ENCODE measurements at regions not wholly inside any gene's neighbourhood (a gene's known extent, or its start where the extent isn't known, plus 50 kb on each side); places are given as distances from the start of the nearest gene placed in this dataset.

DNA sequence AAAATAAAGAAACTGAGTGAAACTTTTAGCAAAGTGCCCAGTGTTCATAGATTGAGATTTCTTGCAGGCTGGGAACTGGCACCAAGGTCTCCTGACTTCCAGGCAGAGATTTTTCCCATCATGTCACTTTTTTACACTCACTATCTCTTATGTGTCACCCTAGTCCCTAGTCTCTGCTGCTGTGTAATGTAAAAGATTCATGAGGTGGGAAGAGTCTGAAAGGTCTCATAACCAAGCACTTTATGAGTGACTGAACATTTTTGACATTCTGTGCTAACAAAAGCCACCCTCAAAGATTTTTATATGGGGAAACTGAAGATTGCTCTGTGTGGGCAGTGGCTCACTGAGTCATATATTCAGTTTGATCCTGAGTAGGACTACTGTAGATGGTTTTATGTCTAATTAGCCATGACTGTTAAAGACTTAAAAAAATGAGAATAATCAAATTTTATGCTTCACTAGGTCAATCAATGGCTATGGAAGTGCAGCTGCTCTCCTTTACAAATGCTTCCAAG, 900.3 kb upstream of the SORCS1 start (continued):
- TF ChIP-seq, protein P1, sequence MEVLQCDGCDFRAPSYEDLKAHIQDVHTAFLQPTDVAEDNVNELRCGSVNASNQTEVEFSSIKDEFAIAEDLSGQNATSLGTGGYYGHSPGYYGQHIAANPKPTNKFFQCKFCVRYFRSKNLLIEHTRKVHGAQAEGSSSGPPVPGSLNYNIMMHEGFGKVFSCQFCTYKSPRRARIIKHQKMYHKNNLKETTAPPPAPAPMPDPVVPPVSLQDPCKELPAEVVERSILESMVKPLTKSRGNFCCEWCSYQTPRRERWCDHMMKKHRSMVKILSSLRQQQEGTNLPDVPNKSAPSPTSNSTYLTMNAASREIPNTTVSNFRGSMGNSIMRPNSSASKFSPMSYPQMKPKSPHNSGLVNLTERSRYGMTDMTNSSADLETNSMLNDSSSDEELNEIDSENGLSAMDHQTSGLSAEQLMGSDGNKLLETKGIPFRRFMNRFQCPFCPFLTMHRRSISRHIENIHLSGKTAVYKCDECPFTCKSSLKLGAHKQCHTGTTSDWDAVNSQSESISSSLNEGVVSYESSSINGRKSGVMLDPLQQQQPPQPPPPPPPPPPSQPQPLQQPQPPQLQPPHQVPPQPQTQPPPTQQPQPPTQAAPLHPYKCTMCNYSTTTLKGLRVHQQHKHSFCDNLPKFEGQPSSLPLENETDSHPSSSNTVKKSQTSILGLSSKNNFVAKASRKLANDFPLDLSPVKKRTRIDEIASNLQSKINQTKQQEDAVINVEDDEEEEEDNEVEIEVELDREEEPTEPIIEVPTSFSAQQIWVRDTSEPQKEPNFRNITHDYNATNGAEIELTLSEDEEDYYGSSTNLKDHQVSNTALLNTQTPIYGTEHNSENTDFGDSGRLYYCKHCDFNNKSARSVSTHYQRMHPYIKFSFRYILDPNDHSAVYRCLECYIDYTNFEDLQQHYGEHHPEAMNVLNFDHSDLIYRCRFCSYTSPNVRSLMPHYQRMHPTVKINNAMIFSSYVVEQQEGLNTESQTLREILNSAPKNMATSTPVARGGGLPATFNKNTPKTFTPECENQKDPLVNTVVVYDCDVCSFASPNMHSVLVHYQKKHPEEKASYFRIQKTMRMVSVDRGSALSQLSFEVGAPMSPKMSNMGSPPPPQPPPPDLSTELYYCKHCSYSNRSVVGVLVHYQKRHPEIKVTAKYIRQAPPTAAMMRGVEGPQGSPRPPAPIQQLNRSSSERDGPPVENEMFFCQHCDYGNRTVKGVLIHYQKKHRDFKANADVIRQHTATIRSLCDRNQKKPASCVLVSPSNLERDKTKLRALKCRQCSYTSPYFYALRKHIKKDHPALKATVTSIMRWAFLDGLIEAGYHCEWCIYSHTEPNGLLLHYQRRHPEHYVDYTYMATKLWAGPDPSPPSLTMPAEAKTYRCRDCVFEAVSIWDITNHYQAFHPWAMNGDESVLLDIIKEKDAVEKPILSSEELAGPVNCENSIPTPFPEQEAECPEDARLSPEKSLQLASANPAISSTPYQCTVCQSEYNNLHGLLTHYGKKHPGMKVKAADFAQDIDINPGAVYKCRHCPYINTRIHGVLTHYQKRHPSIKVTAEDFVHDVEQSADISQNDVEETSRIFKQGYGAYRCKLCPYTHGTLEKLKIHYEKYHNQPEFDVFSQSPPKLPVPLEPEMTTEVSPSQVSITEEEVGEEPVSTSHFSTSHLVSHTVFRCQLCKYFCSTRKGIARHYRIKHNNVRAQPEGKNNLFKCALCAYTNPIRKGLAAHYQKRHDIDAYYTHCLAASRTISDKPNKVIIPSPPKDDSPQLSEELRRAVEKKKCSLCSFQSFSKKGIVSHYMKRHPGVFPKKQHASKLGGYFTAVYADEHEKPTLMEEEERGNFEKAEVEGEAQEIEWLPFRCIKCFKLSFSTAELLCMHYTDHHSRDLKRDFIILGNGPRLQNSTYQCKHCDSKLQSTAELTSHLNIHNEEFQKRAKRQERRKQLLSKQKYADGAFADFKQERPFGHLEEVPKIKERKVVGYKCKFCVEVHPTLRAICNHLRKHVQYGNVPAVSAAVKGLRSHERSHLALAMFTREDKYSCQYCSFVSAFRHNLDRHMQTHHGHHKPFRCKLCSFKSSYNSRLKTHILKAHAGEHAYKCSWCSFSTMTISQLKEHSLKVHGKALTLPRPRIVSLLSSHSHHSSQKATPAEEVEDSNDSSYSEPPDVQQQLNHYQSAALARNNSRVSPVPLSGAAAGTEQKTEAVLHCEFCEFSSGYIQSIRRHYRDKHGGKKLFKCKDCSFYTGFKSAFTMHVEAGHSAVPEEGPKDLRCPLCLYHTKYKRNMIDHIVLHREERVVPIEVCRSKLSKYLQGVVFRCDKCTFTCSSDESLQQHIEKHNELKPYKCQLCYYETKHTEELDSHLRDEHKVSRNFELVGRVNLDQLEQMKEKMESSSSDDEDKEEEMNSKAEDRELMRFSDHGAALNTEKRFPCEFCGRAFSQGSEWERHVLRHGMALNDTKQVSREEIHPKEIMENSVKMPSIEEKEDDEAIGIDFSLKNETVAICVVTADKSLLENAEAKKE (CRISPR knock-in tag; IDR thresholded peaks at IDR 0.05) = no peak
- TF ChIP-seq POLR2AphosphoS5 (IDR thresholded peaks at IDR 0.05; ENCODE audit: low read depth) (no peak), ZNF331 (CRISPR knock-in tag; IDR thresholded peaks at IDR 0.05; ENCODE audit: low read depth) (no peak), EZH2 (IDR thresholded peaks at IDR 0.05; ENCODE audit: low read depth, unreplicated experiment) (no peak), EZH2phosphoT487 (IDR thresholded peaks at IDR 0.05; ENCODE audit: unreplicated experiment) (no peak), ZNF114 (CRISPR knock-in tag; IDR thresholded peaks at IDR 0.05) (no peak)
- TF ChIP-seq, protein P2, sequence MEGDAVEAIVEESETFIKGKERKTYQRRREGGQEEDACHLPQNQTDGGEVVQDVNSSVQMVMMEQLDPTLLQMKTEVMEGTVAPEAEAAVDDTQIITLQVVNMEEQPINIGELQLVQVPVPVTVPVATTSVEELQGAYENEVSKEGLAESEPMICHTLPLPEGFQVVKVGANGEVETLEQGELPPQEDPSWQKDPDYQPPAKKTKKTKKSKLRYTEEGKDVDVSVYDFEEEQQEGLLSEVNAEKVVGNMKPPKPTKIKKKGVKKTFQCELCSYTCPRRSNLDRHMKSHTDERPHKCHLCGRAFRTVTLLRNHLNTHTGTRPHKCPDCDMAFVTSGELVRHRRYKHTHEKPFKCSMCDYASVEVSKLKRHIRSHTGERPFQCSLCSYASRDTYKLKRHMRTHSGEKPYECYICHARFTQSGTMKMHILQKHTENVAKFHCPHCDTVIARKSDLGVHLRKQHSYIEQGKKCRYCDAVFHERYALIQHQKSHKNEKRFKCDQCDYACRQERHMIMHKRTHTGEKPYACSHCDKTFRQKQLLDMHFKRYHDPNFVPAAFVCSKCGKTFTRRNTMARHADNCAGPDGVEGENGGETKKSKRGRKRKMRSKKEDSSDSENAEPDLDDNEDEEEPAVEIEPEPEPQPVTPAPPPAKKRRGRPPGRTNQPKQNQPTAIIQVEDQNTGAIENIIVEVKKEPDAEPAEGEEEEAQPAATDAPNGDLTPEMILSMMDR (conservative IDR thresholded peaks at IDR 0.05; ENCODE audit: low read depth in 2 of 2) = no peak

DNA sequence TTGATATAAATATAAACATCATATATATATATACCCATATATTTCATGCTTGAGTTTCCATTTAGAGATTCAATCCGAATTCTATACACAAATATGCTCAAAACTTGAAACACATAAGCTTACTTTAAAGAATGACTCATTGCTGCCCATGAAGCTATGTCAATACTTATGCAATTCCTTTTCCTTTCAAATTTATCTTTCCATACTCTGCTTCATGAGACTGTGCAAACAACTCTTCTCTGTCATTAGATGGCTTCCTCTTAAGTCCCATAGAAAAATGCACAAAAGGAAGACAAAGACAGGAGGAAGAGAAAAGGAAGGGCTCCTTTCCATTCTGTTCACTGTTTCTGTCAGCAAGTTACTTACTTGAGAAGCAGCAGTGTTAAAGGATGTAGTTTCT, 895.7 kb upstream of the SORCS1 start:
- Mint-ChIP-seq H3K9me3 (no peaks in the 10 kb centered on the region), H3K36me3 (ENCODE audit: low read depth) (no peaks in the 10 kb centered on the region), H3K4me3 (no peak overlapping the region), H3K27me3 (ENCODE audit: insufficient read depth, low read depth, poor library complexity) (no peaks in the 10 kb centered on the region), H3K27ac (no peak overlapping the region), H3K4me1 (peaks cover 6% of the 10 kb centered on the region)
- no peaks in the 10 kb centered on the region for H3K79me2 ChIP-seq (replicated peaks; ENCODE audit: insufficient read depth)
- H3K27me3 ChIP-seq (ENCODE audit: insufficient read depth) = no peaks in the 10 kb centered on the region
- H2AFZ ChIP-seq = peak overlapping the region; percentile 28; the same call in 1 of the 2 replicates
- H3K9me2 ChIP-seq (ENCODE audit: insufficient read depth) = peaks cover 9% of the 10 kb centered on the region; the same call in 1 of the 2 replicates
- no peaks in the 10 kb centered on the region for H3K36me3 ChIP-seq (ENCODE audit: insufficient read depth)
- no peak overlapping the region for H3K27ac ChIP-seq (ENCODE audit: low read depth)
- H3K4me1 ChIP-seq (ENCODE audit: insufficient read depth) = no peaks in the 10 kb centered on the region
- ATAC-seq (no peak), DNase-seq (ENCODE audit: low spot score) (no peak)
- H3K4me3 ChIP-seq = no peak overlapping the region
- H3F3A ChIP-seq (replicated peaks; ENCODE audit: low read depth) = no peaks in the 10 kb centered on the region
- H4K20me1 ChIP-seq (replicated peaks; ENCODE audit: insufficient read depth) = no peaks in the 10 kb centered on the region
- H3K4me2 ChIP-seq = no peak overlapping the region
- TF ChIP-seq EZH2phosphoT487 (IDR thresholded peaks at IDR 0.05; ENCODE audit: unreplicated experiment) (no peak), ZNF114 (CRISPR knock-in tag; IDR thresholded peaks at IDR 0.05) (no peak), ZNF331 (CRISPR knock-in tag; IDR thresholded peaks at IDR 0.05; ENCODE audit: low read depth) (no peak), CREB1 (CRISPR knock-in tag; IDR thresholded peaks at IDR 0.05; ENCODE audit: low read depth) (no peak), EZH2 (IDR thresholded peaks at IDR 0.05; ENCODE audit: low read depth, unreplicated experiment) (no peak), POLR2AphosphoS5 (IDR thresholded peaks at IDR 0.05; ENCODE audit: low read depth) (no peak), NANOG (IDR thresholded peaks at IDR 0.05; ENCODE audit: borderline replicate concordance) (no peak)
- TF ChIP-seq, protein P3, sequence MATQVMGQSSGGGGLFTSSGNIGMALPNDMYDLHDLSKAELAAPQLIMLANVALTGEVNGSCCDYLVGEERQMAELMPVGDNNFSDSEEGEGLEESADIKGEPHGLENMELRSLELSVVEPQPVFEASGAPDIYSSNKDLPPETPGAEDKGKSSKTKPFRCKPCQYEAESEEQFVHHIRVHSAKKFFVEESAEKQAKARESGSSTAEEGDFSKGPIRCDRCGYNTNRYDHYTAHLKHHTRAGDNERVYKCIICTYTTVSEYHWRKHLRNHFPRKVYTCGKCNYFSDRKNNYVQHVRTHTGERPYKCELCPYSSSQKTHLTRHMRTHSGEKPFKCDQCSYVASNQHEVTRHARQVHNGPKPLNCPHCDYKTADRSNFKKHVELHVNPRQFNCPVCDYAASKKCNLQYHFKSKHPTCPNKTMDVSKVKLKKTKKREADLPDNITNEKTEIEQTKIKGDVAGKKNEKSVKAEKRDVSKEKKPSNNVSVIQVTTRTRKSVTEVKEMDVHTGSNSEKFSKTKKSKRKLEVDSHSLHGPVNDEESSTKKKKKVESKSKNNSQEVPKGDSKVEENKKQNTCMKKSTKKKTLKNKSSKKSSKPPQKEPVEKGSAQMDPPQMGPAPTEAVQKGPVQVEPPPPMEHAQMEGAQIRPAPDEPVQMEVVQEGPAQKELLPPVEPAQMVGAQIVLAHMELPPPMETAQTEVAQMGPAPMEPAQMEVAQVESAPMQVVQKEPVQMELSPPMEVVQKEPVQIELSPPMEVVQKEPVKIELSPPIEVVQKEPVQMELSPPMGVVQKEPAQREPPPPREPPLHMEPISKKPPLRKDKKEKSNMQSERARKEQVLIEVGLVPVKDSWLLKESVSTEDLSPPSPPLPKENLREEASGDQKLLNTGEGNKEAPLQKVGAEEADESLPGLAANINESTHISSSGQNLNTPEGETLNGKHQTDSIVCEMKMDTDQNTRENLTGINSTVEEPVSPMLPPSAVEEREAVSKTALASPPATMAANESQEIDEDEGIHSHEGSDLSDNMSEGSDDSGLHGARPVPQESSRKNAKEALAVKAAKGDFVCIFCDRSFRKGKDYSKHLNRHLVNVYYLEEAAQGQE (IDR thresholded peaks at IDR 0.05; ENCODE audit: unreplicated experiment) = no peak
- TF ChIP-seq, protein P2 (conservative IDR thresholded peaks at IDR 0.05; ENCODE audit: low read depth in 2 of 2) = no peak

Data from GM23338 (cell line).